Astrocyte (in vitro differentiated cells and primary cell): ENCODE measurements at regions not wholly inside any gene's neighbourhood (a gene's known extent, or its start where the extent isn't known, plus 50 kb on each side); places are given as distances from the start of the nearest gene placed in this dataset.

Experiments used
- DNase-seq: peaks from one replicate; pipeline ENCODE4 v3.0.0-alpha.2; 2010; ENCODE audit warnings: low read depth
- FAIRE-seq: peaks from 2 replicates; lab custom pipeline; 2011; peaks lifted over from hg19 to GRCh38; lab: Jason Lieb, UNC
- H2AFZ ChIP-seq: 2 replicates; pipeline ENCODE4 v1.6.0; 2012; ENCODE audit warnings: low read depth, low read length, inconsistent platforms
- H3K27ac ChIP-seq: 2 replicates; pipeline ENCODE4 v1.5.1; 2011; ENCODE audit warnings: low read depth, low read length, inconsistent platforms
- H3K27me3 ChIP-seq: 2 replicates; pipeline ENCODE4 v1.6.0; 2011; ENCODE audit warnings: low read length, inconsistent platforms; ENCODE audit not compliant: insufficient read depth
- H3K36me3 ChIP-seq: 2 replicates; pipeline ENCODE4 v1.5.1; 2011; ENCODE audit warnings: low read length, inconsistent platforms; ENCODE audit not compliant: insufficient read depth
- H3K4me1 ChIP-seq: 2 replicates; pipeline ENCODE4 v1.5.1; 2011; ENCODE audit warnings: low read length, inconsistent platforms; ENCODE audit not compliant: insufficient read depth
- H3K4me2 ChIP-seq: 2 replicates; pipeline ENCODE4 v1.6.0; 2012; ENCODE audit warnings: low read length, inconsistent platforms
- H3K4me3 ChIP-seq: 2 replicates; pipeline ENCODE4 v1.5.1; 2011; ENCODE audit warnings: low read depth, mild to moderate bottlenecking, low read length, inconsistent platforms; ENCODE audit not compliant: insufficient read depth
- H3K79me2 ChIP-seq: 2 replicates; pipeline ENCODE4 v1.6.0; 2012; ENCODE audit warnings: mild to moderate bottlenecking, low read length, inconsistent platforms; ENCODE audit not compliant: insufficient read depth
- H3K9ac ChIP-seq: 2 replicates; pipeline ENCODE4 v1.6.0; 2012; ENCODE audit warnings: mild to moderate bottlenecking, low read length, inconsistent platforms
- H3K9me3 ChIP-seq: 2 replicates; pipeline ENCODE4 v1.5.1; 2012; ENCODE audit warnings: low read depth, mild to moderate bottlenecking, low read length, inconsistent platforms; ENCODE audit not compliant: insufficient read depth
- H4K20me1 ChIP-seq: 2 replicates; pipeline ENCODE4 v1.6.0; 2012; ENCODE audit warnings: low read length, inconsistent platforms; ENCODE audit not compliant: insufficient read depth
- H3K27ac Mint-ChIP-seq: one replicate; pipeline ENCODE4 v1.8.0; 2021; ENCODE audit warnings: mild to moderate bottlenecking, mixed read lengths; ENCODE audit not compliant: unreplicated experiment
- H3K27me3 Mint-ChIP-seq: one replicate; pipeline ENCODE4 v1.8.0; 2021; ENCODE audit warnings: low read depth, mixed read lengths; ENCODE audit not compliant: unreplicated experiment
- H3K36me3 Mint-ChIP-seq: one replicate; pipeline ENCODE4 v1.8.0; 2021; ENCODE audit warnings: low read depth, mixed read lengths; ENCODE audit not compliant: unreplicated experiment
- H3K4me1 Mint-ChIP-seq: one replicate; pipeline ENCODE4 v1.8.0; 2021; ENCODE audit warnings: low read depth, mixed read lengths; ENCODE audit not compliant: unreplicated experiment
- H3K4me3 Mint-ChIP-seq: one replicate; pipeline ENCODE4 v1.8.0; 2021; ENCODE audit warnings: mild to moderate bottlenecking, moderate library complexity, mixed read lengths; ENCODE audit not compliant: unreplicated experiment
- H3K9me3 Mint-ChIP-seq: one replicate; pipeline ENCODE4 v1.8.0; 2021; ENCODE audit warnings: mild to moderate bottlenecking, mixed read lengths; ENCODE audit not compliant: unreplicated experiment
- EZH2 ChIP-seq: IDR thresholded peaks from 2 replicates; pipeline ENCODE4 v1.6.1; 2012; ENCODE audit warnings: mild to moderate bottlenecking, low read length, inconsistent platforms; ENCODE audit not compliant: insufficient read depth
- TF ChIP-seq, protein P1 (sequence below): IDR thresholded peaks from 2 replicates; pipeline ENCODE4 v1.5.1; 2011; ENCODE audit warnings: low read depth, mild to moderate bottlenecking, inconsistent platforms, low read length, moderate library complexity; ENCODE audit not compliant: insufficient read depth

DNA sequence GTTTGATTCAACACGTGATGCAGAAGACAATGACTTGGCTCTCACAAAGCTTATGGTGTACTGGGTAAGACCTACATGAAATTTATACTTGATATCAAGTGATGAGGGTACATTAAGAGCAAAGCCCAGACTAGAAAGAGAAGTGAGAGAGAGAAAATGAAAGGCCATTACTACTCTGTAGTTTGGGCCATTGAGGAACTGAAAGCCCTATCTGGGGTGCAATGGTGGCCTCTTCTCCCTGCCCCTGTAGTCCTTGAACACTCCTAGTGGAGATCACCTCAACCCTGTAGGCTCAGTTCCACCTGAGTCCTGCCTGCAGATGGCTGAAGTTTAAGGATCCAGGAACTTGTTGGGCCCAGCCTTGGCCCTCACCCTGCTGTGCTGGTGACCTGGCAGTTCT is 569.8 kb upstream of the MEX3C start:
- Histone ChIP-seq H3K4me2 (no peak overlapping the region), H3K4me1 (no peaks in the 10 kb centered on the region), H3K4me3 (no peak overlapping the region), H3K27ac (no peak overlapping the region), H2AFZ (no peak overlapping the region), H3K9me3 (no peaks in the 10 kb centered on the region), H3K27me3 (no peaks in the 10 kb centered on the region), H3K9ac (no peak overlapping the region), H3K36me3 (no peaks in the 10 kb centered on the region), H3K79me2 (no peaks in the 10 kb centered on the region), H4K20me1 (no peaks in the 10 kb centered on the region)
- Mint-ChIP-seq H3K27ac (no peak overlapping the region), H3K9me3 (no peaks in the 10 kb centered on the region), H3K36me3 (no peaks in the 10 kb centered on the region), H3K4me3 (no peak overlapping the region), H3K4me1 (no peaks in the 10 kb centered on the region), H3K27me3 (peaks cover 4% of the 10 kb centered on the region)
- TF ChIP-seq EZH2: no peak
- TF ChIP-seq, protein P1, sequence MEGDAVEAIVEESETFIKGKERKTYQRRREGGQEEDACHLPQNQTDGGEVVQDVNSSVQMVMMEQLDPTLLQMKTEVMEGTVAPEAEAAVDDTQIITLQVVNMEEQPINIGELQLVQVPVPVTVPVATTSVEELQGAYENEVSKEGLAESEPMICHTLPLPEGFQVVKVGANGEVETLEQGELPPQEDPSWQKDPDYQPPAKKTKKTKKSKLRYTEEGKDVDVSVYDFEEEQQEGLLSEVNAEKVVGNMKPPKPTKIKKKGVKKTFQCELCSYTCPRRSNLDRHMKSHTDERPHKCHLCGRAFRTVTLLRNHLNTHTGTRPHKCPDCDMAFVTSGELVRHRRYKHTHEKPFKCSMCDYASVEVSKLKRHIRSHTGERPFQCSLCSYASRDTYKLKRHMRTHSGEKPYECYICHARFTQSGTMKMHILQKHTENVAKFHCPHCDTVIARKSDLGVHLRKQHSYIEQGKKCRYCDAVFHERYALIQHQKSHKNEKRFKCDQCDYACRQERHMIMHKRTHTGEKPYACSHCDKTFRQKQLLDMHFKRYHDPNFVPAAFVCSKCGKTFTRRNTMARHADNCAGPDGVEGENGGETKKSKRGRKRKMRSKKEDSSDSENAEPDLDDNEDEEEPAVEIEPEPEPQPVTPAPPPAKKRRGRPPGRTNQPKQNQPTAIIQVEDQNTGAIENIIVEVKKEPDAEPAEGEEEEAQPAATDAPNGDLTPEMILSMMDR: no peak
- no peak for FAIRE-seq
- DNase-seq: no peak

GRCh38 chr18:51778115-51778514 is 561.9 kb upstream of the DCC start:
- Mint-ChIP-seq H3K36me3 (no peaks in the 10 kb centered on the region), H3K4me3 (no peak overlapping the region), H3K9me3 (no peaks in the 10 kb centered on the region), H3K4me1 (no peaks in the 10 kb centered on the region), H3K27ac (no peak overlapping the region), H3K27me3 (peaks cover 8% of the 10 kb centered on the region)
- TF ChIP-seq, protein P1: no peak
- no peak for TF ChIP-seq EZH2
- Histone ChIP-seq H3K36me3 (no peaks in the 10 kb centered on the region), H3K4me3 (no peak overlapping the region), H3K79me2 (no peaks in the 10 kb centered on the region), H3K27me3 (no peaks in the 10 kb centered on the region), H3K27ac (no peak overlapping the region), H3K4me2 (no peak overlapping the region), H4K20me1 (no peaks in the 10 kb centered on the region), H3K9ac (no peak overlapping the region), H3K9me3 (peaks cover 2% of the 10 kb centered on the region), H3K4me1 (no peaks in the 10 kb centered on the region), H2AFZ (no peak overlapping the region)
- FAIRE-seq: no peak
- no peak for DNase-seq

DNA sequence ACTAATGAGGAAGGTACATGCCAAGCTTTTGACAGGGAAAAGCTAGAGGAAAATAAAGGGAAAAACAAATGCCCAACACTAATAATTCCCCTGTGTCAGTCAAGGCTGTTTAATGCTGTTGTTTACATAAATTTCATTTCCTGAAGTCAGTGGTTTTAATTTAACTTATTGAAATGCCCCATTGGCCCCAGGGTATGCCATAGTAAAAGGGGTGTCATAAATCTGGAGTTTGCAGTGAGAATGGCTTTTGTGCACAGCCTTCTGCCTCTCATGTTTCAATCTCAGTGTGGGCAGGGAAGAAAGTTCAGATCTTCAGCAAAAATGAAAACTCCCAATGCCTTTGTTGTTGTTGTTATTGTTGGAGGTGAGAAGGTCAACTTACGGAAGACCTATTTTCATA is 550.1 kb upstream of the DCC start:
- no peak overlapping the region for H3K27ac Mint-ChIP-seq
- Histone ChIP-seq H3K79me2 (no peaks in the 10 kb centered on the region), H3K27me3 (no peaks in the 10 kb centered on the region), H2AFZ (no peak overlapping the region), H3K4me3 (no peak overlapping the region), H3K27ac (no peak overlapping the region), H3K4me2 (no peak overlapping the region), H3K4me1 (no peaks in the 10 kb centered on the region), H3K36me3 (no peaks in the 10 kb centered on the region), H4K20me1 (no peaks in the 10 kb centered on the region), H3K9me3 (no peaks in the 10 kb centered on the region), H3K9ac (no peak overlapping the region)
- H3K9me3 Mint-ChIP-seq: no peaks in the 10 kb centered on the region
- H3K4me1 Mint-ChIP-seq: no peaks in the 10 kb centered on the region
- no peak for DNase-seq
- no peaks in the 10 kb centered on the region for H3K36me3 Mint-ChIP-seq
- H3K4me3 Mint-ChIP-seq: no peak overlapping the region
- H3K27me3 Mint-ChIP-seq: peaks cover 2% of the 10 kb centered on the region
- no peak for FAIRE-seq
- TF ChIP-seq EZH2: no peak
- TF ChIP-seq, protein P1: no peak
